ENCODE measurements at regions not wholly inside any gene's neighbourhood (a gene's known extent, or its start where the extent isn't known, plus 50 kb on each side); places are given as distances from the start of the nearest gene placed in this dataset.
"Not testable (repeated sequence)": the region's sequence is repeated elsewhere in the genome, so short reads cannot be mapped to it uniquely, and the experiment has no call there.

DNA sequence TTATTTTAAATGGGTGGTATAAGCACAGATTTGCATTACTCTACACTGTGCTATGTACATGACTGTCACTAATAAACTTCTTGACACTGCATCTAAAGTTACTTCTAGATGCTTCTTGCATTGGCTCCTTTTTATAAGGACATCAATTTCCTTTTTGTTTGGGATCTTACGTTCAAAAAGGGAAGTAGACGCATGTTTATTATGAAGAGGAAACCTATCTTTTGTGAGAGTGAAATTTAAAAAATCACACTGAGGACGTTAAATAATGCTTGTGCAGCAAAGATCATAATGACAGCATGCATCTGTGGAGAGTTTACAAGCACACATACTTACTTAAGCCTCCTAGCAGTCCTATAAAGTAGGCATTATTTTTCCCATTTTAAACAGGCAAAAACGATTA, 479.5 kb downstream of the CD83 start:
- no peak for DNase-seq (ENCODE audit: low spot score)

DNA sequence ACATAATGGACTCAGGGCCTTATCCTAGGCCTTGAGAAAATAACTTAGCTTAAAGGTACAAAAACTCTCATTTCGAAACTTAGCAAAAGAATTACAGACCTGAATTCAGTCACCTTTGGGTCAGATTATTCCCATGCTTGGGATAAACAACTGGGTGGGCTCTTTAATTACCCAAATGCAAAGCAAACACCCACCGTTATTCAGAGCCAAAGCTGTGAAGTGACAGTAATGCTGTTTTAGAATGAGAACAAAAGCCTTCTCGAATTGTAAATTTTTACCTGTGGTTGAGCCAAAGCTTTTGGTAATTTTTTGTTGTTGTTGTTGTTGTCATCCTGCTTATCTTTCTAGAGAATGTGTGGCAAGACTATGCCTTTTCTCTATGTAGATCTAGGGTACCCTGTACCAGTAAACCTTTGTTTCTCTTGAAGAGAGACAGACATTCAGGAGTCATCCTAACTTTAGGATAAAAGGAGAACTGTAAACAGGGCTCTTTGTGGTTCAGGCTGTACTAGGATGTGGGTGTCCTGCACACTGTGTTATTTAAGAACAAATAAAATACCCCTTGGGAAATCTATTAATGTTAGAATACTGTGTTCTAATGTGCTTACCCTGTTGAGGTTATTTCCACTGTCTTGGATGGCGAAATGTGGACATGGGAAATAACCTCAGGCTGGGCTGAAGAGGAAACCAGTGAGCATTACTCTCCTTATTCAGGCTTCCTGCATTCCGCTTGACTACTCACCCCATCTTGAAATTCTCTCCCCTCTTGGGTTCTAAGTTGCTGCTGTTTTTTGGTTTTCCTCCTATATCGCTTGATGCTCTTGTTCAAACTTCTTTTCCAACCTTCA, 480.7 kb downstream of the CD83 start:
- no peak for DNase-seq (ENCODE audit: low spot score)

DNA sequence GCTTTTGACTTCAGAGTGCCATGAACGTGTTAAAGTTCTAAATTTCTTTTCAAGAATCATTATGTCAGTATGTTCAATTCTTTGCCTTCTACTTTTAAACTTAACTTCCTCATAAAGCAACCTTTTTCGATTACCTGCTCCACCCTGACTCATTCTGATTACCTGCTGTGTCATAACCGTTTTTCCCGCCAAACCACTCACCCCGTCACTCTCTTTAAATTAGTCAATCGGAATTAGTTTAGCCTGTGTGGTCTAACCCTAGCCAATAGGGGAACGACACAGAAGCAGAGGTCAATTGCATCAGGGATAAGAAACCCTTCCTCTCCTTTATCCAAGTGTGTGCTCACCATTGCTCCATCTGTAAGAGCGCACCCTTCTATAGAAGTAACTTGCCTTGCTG, 482.7 kb downstream of the CD83 start:
- DNase-seq (ENCODE audit: low spot score) = not testable (repeated sequence)

DNA sequence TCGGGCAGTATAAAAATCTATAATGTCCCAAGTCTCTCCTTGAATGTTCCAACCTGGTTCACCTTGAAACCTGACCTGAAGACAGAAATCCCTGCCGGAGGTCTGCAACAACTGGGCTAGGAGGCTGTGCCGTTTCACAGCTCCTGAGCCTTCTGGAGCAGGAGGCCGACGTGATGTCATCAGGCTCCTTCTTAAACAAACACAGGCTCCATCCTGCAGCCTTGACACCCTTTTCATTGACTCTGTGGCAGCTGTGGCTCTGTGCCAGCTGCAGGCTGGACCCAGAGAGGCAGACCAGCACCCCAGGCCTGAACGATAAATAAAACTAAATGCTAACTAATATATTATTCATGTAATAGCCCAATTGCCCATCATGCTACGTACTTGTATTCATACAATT, 483.9 kb downstream of the CD83 start:
- no peak for DNase-seq (ENCODE audit: low spot score)

DNA sequence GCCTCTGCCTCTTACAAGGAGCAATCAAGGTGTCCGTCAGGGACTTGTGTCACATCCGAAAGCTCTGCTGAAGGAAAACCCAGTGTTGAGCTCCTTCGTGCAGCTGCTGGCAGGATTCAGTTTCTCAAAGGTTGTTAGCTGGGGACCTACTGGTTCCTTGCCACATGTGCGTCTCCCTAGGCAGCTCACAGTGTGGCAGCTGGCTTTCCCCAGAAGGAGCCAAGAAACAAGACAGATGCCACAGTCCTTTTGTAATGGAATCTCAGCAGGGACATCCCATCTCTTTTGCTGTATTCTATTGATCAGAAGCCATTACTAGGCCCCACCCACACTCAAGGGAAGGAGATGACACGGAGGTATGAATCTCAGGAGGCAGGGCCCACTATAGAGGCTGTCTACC, 488.8 kb downstream of the CD83 start:
- no peak for DNase-seq (ENCODE audit: low spot score)

DNA sequence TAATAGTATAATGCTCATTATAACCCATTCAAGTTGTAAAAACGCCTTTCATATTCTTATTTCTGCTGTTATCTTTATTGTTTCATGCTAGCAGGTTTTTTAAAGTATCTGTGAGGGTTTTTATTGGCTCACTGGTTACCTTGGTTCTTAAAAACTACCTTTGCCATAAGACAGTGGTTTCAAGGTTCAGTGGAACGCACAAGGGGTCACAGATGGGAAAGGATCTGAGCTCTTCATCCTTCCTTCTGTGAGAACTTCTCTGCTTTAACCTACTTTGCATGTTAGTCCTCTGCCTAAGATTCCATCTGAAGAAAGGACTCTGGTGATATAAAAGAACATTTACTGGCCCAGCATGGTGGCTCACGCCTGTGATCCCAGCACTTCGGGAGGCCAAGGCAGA, 492.6 kb downstream of the CD83 start:
- DNase-seq (ENCODE audit: low spot score) = no peak

DNA sequence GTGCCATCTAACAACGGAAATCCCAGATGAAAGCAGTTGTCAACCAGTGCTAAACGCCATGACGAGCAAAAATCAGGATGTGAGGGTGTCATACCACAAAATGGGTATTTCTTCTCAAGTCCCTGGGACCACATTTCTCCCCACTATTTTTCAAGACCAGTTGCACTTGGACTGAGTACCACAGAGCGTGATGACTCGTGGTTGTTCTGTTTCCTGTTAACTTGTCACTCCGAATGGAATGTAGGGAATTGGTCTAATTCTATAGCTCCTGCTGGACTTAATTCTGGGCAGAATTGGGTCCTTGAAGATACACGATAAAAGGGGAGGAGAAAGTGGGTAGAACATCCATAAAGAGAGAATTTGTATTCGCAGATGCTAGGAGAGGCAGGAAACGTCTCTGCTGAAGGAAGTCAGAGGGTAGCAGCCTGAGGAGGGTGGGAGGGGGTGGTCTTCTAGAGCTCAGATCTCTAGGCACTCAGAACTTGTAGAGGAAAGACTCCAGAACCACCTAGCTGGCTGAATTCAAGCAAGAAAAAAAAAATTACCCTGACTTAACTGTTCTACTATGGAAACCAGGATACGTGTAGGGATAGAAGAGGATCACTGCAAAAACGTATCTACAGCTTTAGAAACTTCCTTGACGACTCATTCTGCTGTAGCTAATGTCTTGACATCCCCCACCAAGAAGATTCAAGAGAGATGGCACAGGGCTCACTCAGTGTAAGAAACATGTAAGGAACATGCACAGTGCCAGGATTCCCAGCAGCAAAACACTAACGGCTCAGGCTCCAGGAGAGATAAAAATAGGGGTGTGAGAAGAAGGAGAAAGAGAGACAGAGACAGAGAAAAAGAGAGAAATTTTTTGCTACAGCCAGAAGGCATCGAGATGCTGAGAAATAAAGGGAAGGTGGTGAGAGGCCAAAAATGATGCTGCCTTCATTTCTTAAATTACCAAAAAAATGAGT, 494.7 kb downstream of the CD83 start:
- DNase-seq (ENCODE audit: low spot score) = no peak

DNA sequence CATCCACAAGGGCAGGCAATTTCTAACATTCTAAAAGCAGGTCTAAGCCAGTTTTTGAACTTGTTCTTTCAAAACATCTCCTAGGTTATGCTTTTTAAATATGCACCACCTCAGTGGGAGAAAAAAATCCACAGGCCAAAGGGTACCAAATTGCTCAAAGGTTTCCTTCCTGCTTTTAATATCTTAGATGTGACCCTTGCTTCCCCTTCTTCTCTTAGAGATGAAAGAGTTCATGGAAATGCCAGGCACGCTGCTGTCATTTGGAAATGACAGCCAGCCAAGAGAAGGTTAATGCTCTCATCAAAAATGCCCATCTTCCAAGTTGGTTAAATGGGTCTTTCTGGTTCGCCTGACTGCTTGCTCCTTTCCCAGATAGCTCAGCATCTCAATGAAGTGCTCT, 497.1 kb downstream of the CD83 start:
- no peak for DNase-seq (ENCODE audit: low spot score)

DNA sequence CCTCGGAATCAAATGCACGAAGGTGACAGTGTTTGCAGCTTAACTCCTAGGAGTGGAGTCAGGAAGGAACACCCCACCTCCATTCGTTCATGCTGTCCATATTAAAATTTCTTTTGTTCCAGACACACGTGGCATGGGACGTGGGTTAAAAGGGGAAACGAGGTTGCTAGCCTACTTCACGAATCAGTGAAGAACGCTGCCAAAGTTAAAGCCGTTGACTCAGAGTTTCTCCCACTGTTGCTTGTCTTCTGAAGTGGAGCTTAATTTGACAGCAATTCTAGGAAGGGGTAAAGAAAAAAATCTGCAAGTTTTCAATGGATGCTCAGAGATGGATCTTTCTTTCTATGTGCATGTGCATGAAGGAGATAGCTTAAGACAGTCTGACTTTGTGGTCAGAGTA, 499.1 kb downstream of the CD83 start:
- DNase-seq (ENCODE audit: low spot score) = no peak

DNA sequence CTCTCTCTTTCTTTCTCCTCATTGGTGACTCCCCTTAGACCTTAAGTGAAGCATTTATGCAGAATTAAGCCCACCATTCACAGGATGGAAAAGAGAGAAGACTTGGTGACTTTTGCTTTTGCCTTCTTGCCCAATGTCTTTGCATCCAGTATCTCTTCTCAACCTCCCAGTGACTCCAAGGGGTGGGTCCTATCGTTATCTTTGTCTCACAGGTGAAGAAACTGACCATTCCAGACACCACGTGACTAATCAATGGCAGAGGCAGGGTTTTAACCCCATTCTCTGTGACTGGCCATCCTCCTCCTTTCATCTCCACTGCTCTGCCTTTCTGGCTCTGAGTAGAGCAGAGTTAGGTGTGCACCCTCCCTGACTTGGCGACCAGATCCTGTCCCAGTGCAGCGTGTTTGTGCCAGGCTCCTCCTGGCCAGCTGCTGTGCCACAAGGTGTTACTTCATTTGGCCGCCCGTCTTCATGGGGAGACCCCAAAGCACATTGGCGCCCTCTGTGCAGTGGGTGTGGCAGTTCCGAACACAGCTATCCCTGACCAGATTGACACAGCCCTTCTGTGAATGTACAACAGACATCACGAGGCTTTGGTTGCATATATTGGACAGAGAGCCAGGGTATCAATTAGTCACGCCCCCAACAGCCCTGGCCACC, 501.3 kb downstream of the CD83 start:
- DNase-seq (ENCODE audit: low spot score) = no peak

DNA sequence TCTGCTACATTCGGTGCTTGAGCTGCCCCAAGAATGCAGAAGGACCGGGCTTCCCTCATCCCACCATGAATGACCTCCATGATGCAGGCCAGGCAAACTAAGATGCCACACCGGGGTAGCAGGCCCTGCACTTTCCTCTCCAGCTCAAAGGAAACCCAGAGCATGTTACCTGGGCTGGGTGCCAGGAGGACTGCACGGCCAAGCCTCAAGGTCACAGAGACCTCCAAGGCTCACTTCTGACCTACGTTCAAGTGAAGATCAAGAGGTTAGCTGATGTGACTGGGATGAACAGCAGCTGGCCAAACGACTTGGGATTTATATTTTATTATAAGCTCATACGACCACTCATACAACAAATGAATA, 501.8 kb downstream of the CD83 start:
- DNase-seq (ENCODE audit: low spot score) = no peak

DNA sequence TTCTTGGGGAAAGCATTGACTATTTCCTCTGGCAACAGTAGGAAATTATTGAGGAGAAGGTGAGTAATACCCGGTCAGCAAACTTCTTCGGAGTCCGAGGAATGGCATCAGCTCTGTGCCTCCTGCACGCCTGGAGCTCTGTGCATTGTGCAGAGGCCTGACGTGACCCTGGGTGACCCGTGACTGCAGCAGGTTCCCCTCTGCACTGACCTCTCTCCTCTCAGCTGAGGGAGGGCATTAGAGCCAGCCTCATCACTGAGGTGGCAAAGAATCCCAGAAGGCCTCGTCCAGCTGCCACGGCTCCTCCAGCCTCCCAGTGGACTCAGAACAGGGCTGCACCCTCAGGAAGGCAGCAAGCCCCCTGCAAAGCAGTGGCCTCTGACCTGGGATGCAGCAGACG, 502.9 kb downstream of the CD83 start:
- no peak for DNase-seq (ENCODE audit: low spot score)

DNA sequence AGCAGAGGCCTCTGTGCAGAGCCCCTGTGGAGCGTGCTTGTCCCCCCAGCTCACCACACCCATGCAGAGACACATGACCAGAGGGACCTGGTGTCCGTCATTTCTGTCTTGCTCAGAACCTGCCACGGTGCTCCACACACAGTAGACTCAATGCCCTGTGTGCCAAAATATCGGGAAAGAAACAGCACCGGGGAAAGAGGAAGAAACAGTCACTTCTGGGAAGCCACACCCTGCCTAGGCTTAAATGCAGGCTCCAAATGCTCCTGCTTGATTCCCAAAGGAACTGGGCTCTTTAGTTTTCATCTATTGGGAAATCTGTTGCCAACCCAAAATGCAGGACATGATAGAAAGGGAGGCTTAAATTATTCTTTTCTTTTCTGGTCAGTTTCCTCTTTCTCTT, 503.9 kb downstream of the CD83 start:
- DNase-seq (ENCODE audit: low spot score) = no peak

DNA sequence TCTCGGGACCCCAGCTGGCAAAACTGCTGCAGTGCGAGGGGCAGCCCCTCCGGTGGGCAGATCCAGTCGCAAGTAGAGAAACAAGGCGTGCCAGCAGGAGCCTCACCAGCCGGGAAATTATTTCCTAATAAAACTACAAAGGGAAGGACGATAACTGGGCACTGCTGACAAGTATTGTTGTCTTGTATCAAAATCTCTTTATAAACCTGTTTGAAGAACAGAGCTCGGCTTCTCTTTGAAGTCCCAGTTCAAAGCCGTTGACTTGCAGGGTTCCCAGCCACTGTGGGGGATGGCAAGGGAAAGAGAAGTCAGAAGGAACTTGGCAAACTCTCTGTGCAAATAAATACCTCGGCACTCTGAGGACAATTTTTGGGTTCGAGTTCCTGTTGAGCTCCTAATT, 504.5 kb downstream of the CD83 start:
- DNase-seq (ENCODE audit: low spot score) = peak; percentile 14

DNA sequence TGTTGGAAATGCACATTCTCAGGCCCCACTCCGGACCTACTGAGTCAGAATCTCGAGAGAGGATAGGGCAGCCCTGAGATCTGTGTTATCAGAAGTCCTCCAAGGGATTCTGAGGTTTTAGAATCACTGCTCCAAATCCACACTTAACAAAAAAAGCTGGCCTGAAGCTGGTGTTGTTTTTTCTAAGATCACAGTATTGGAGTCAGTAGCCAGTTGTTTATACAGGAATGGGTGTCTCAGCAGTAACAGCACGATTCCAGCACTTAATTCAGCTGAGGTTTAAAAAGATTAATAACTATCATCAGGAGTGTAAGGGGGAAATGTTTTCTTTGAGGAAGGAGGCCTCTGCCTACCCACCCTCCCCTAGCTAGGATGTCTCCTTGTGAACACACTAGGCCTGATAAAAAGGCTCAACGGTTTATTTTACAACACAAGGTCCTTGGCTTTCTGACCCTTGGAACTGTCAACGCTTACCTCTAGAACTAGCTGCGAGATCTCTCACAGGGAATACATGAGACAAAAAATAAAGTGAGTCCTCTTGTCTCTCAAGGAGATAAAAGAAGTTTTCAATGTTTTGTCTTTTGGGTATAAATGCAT, 505.4 kb downstream of the CD83 start:
- DNase-seq (ENCODE audit: low spot score) = no peak

DNA sequence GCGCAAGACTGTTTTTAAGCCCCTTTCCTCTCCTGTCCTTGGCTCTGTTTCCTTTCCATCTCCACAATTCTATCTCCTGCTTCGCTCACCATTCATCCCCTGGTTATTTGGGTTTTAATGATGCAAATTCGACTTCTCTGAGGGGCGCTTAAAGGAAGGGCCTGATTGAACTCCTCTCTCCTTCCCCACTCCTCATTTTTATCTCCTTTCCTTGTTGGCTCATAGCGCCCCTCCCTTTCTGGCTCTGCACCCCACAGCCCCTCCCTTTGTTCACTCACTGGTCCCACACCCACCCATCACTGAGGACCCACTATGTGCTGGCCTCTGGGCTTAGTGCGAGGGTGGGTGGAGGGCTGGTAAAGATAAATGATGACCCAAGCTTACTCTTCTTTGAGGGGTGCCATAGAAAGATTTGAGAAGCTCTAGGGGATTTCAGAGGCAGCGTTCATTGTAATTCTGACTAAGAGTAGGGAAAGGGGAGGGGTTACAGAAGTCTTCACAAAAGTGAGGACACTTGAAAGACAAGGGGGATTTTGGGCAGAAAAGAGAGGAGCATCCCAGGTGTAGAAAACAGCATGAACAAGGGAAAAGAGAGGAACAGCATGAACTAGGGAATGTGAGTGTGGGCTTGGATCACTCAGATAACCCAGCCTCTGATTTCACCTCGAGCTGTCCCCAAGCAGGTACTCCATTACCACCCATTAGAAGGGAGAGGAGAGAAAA, 507.8 kb downstream of the CD83 start:
- no peak for DNase-seq (ENCODE audit: low spot score)

DNA sequence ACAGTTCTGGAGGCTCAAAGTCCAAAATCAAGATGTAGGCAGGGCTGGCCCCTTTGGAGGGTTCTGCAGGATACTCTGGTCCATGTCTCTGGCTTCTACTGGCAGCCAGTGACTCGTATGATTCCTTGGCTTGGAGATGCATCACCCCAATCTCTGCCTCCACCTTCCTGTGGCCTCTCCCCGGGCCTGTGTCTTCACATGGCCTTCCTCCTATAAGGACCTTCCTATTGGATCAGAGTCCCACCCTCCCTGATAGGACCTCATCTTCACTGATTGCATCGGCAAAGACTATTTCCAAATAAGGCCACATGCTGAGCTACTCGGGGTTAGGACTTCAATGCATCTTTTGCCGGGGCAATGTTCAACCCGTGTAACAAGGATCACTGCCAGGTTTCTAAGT, 509.0 kb downstream of the CD83 start:
- no peak for DNase-seq (ENCODE audit: low spot score)

DNA sequence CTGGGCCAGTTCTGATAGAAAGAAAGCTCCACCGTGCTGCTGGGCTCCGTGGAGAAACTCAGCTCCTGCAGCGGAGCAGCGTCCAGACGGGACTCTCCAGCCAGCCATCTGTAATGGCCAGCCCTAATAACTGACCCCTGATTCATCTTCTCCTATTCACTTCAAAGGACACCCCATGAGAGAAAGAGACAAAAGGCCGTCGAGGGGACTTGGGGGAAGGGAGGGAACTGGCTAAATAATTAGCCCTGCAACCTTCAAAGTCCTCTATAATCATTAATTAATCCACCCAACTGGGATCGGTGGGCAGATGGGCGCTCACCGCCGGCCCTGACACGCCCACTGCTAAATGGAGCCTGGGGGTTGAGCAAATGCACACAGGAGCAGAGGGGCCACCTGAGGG, 512.4 kb downstream of the CD83 start:
- no peak for DNase-seq (ENCODE audit: low spot score)

DNA sequence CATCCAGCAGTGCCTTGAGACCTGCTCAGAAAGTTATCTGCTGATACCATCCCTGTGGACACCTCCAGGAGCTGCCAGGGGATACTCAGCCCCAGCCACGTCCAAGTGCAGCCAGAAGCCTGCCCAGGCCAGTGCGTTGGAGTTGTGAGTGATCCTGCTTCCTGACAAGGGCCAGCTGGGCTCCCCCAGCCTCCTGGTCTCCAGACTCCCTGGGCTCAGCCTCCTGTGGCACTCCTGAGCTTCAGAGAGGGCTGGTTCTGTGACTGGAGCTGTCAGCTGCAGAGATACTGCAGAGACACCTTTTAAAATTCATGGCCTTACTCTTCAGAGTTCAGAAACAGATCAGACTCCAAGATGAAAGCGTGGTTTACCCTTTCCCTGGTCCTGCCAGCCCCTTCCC, 515.9 kb downstream of the CD83 start:
- DNase-seq (ENCODE audit: low spot score) = no peak

DNA sequence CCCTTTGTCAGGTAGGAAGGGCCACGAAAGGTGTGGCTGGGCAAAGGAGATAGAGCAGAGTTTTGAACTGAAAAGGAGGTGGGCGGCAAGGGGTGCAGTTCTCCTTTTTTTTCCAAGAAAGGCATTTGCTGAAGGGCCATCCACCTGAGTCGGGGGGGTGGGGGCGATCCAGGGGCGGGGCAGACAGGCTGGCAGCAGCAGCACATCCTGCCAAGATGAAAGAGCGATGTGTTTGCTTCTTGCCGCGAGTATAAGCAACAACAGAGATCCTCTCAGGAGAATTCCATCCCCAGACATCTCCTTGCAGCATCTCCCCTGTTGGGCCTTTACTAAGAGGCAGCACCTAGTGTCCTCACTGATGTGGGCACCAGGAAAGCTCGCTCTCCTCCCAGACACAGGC, 516.5 kb downstream of the CD83 start:
- no peak for DNase-seq (ENCODE audit: low spot score)

DNA sequence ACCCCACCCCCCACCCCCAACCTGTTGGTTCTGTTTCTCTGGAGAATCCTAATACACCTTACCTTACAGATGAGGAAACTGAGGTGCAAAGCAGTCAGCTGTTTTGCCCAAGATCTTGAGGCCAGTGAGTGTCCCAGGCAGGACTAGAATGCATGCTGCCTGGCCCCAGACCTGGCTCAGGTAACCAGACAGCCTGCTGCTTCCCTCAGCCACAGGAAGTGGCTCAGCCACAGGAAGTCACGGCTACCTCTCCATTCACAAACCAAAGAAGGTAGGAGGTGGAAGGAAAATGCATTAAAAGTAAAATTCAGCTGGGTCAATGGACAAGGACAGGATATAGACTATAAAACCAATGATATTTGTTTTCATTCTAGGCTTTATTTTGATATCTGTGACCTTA, 517.6 kb downstream of the CD83 start:
- DNase-seq (ENCODE audit: low spot score) = no peak

Data from LoVo (cell line).